ENCODE measurements at regions not wholly inside any gene's neighbourhood (a gene's known extent, or its start where the extent isn't known, plus 50 kb on each side); places are given as distances from the start of the nearest gene placed in this dataset.

GRCh38 chr9:80540387-80540786 is 968.6 kb downstream of the TLE4 start:
- Histone ChIP-seq H2AFZ (ENCODE audit: low read length, unreplicated experiment) (no peak overlapping the region), H3K36me3 (ENCODE audit: insufficient read depth, low read length) (no peaks in the 10 kb centered on the region), H3K4me1 (ENCODE audit: control insufficient read depth, insufficient read depth, low read length, unreplicated experiment) (no peaks in the 10 kb centered on the region), H3K27ac (ENCODE audit: low read depth, low read length) (no peak overlapping the region), H3K4me3 (ENCODE audit: low read depth, low read length) (no peak overlapping the region), H3K27me3 (ENCODE audit: insufficient read depth, low read length) (peaks cover 4% of the 10 kb centered on the region; the same call in 1 of the 2 replicates), H3K79me2 (ENCODE audit: control insufficient read depth, insufficient read depth, low read length, unreplicated experiment) (no peaks in the 10 kb centered on the region)

GRCh38 chr9:80538976-80539375 is 967.2 kb downstream of the TLE4 start:
- Histone ChIP-seq H3K36me3 (ENCODE audit: insufficient read depth, low read length) (no peaks in the 10 kb centered on the region), H3K27me3 (ENCODE audit: insufficient read depth, low read length) (peaks cover 6% of the 10 kb centered on the region; the same call in 1 of the 2 replicates), H3K27ac (ENCODE audit: low read depth, low read length) (no peak overlapping the region), H3K79me2 (ENCODE audit: control insufficient read depth, insufficient read depth, low read length, unreplicated experiment) (no peaks in the 10 kb centered on the region), H3K4me3 (ENCODE audit: low read depth, low read length) (no peak overlapping the region), H3K4me1 (ENCODE audit: control insufficient read depth, insufficient read depth, low read length, unreplicated experiment) (no peaks in the 10 kb centered on the region), H2AFZ (ENCODE audit: low read length, unreplicated experiment) (no peak overlapping the region)

DNA sequence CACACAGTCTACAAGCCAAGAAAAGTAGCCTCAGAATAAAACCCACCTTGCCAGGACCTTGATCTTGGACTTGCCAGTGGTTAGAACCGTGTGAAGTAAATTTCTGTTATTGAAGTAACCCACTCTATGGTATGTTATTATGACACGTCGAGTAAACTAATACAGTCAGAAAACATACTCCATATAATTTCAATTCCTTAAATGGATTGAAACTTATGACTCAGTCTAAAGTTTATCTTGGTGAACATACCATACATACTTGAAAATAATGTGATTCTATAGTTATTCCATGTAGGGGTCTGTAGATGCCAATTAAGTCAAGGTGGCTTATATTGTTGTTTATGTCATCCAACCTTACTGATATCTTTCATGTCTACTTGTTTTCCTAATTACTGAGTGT is 950.7 kb downstream of the TLE4 start:
- peaks cover 6% of the 10 kb centered on the region for H3K4me1 ChIP-seq (ENCODE audit: control insufficient read depth, insufficient read depth, low read length, unreplicated experiment)
- H3K4me3 ChIP-seq (ENCODE audit: low read depth, low read length): no peak overlapping the region
- H3K27ac ChIP-seq (ENCODE audit: low read depth, low read length): no peak overlapping the region
- H3K79me2 ChIP-seq (ENCODE audit: control insufficient read depth, insufficient read depth, low read length, unreplicated experiment): no peaks in the 10 kb centered on the region
- H3K27me3 ChIP-seq (ENCODE audit: insufficient read depth, low read length): no peaks in the 10 kb centered on the region
- no peak overlapping the region for H2AFZ ChIP-seq (ENCODE audit: low read length, unreplicated experiment)
- H3K36me3 ChIP-seq (ENCODE audit: insufficient read depth, low read length): no peaks in the 10 kb centered on the region

GRCh38 chr9:80521151-80521550 is 949.4 kb downstream of the TLE4 start:
- Histone ChIP-seq H3K27ac (ENCODE audit: low read depth, low read length) (no peak overlapping the region), H3K36me3 (ENCODE audit: insufficient read depth, low read length) (no peaks in the 10 kb centered on the region), H3K79me2 (ENCODE audit: control insufficient read depth, insufficient read depth, low read length, unreplicated experiment) (no peaks in the 10 kb centered on the region), H2AFZ (ENCODE audit: low read length, unreplicated experiment) (no peak overlapping the region), H3K4me1 (ENCODE audit: control insufficient read depth, insufficient read depth, low read length, unreplicated experiment) (peaks cover 6% of the 10 kb centered on the region), H3K4me3 (ENCODE audit: low read depth, low read length) (no peak overlapping the region), H3K27me3 (ENCODE audit: insufficient read depth, low read length) (no peaks in the 10 kb centered on the region)

DNA sequence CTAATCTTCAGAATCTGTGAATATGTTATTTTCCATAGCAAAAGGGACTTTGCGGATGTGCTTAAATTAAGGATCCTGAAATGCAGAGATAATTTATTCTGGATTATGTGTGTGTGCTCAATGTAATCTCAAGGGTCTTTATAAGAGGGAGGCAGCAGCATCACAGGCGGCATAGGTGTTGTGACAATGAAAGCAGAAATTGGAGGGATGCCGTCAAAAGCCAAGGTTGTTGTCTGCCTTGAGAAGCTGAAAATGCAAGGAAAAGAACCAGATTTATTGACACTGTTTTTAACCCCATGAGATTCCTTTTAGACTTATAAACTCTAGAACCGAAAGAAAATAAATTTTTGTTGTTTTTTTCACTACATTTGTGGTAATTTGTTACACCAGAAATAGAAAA is 948.5 kb downstream of the TLE4 start:
- Histone ChIP-seq H3K79me2 (ENCODE audit: control insufficient read depth, insufficient read depth, low read length, unreplicated experiment) (no peaks in the 10 kb centered on the region), H3K27me3 (ENCODE audit: insufficient read depth, low read length) (no peaks in the 10 kb centered on the region), H3K27ac (ENCODE audit: low read depth, low read length) (no peak overlapping the region), H3K4me3 (ENCODE audit: low read depth, low read length) (no peak overlapping the region), H3K36me3 (ENCODE audit: insufficient read depth, low read length) (no peaks in the 10 kb centered on the region), H3K4me1 (ENCODE audit: control insufficient read depth, insufficient read depth, low read length, unreplicated experiment) (peaks cover 6% of the 10 kb centered on the region), H2AFZ (ENCODE audit: low read length, unreplicated experiment) (no peak overlapping the region)

DNA sequence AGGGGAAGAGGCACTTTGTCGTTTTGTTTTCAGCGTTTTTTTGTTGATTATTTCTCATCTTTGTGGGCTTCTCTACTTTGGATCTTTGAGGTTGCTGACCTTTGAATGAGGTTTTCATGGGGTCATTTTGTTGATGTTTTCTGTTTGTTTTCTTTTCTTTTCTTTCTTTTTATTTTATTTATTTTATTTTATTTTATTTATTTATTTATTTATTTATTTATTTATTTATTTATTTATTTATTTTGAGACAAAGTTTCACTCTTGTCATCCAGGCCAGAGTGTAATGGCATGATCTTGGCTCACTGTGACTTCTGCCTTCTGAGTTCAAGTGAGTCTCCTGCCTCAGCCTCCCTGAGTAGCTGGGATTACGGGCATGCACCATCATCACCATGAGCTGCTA is 946.7 kb downstream of the TLE4 start:
- Histone ChIP-seq H3K27me3 (ENCODE audit: insufficient read depth, low read length) (0 out of 2 replicates have a peak, but pooled peaks cover 5% of the 10 kb centered on the region), H2AFZ (ENCODE audit: low read length, unreplicated experiment) (no peak overlapping the region), H3K36me3 (ENCODE audit: insufficient read depth, low read length) (no peaks in the 10 kb centered on the region), H3K4me3 (ENCODE audit: low read depth, low read length) (no peak overlapping the region), H3K27ac (ENCODE audit: low read depth, low read length) (no peak overlapping the region), H3K79me2 (ENCODE audit: control insufficient read depth, insufficient read depth, low read length, unreplicated experiment) (no peaks in the 10 kb centered on the region), H3K4me1 (ENCODE audit: control insufficient read depth, insufficient read depth, low read length, unreplicated experiment) (peaks cover 6% of the 10 kb centered on the region)

DNA sequence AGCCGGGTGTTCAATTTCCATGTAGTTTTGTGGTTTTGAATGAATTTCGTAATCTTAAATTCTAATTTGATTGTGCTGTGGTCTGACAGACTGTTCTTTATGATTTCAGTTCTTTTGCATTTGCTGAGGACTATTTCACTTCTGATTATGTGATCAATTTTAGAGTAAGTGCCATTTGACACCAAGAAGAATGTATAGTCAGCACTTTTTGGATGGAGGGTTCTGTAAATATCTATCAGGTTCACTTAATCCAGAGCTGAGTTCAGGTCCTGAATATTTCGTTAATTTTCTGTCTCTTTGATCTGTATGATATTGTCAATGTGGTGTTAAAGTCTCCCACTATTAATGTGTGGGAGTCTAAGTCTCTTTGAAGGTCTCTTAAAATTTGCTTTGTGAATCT is 944.9 kb downstream of the TLE4 start:
- Histone ChIP-seq H3K4me3 (ENCODE audit: low read depth, low read length) (no peak overlapping the region), H2AFZ (ENCODE audit: low read length, unreplicated experiment) (no peak overlapping the region), H3K27ac (ENCODE audit: low read depth, low read length) (no peak overlapping the region), H3K4me1 (ENCODE audit: control insufficient read depth, insufficient read depth, low read length, unreplicated experiment) (no peaks in the 10 kb centered on the region), H3K27me3 (ENCODE audit: insufficient read depth, low read length) (0 out of 2 replicates have a peak, but pooled peaks cover 5% of the 10 kb centered on the region), H3K79me2 (ENCODE audit: control insufficient read depth, insufficient read depth, low read length, unreplicated experiment) (no peaks in the 10 kb centered on the region), H3K36me3 (ENCODE audit: insufficient read depth, low read length) (no peaks in the 10 kb centered on the region)

DNA sequence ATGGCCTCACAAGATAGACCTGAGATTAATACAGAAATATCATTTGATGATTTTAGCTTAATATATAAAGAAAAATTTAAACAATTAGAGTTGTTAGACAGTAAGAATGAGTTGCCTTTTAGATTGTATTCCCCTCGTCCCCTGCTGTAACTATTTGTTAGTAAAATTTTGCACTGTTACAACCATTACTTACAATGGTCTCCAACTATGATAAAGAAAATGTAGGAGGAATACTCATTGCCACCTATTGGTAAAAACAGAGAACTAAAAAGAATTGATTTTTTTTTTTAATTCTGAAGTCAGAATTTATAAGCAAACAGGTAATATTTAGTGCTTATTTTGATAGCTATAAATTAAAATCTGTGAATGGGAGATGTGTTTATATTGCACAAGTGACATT is 937.6 kb downstream of the TLE4 start:
- Histone ChIP-seq H2AFZ (ENCODE audit: low read length, unreplicated experiment) (no peak overlapping the region), H3K27ac (ENCODE audit: low read depth, low read length) (no peak overlapping the region), H3K79me2 (ENCODE audit: control insufficient read depth, insufficient read depth, low read length, unreplicated experiment) (no peaks in the 10 kb centered on the region), H3K36me3 (ENCODE audit: insufficient read depth, low read length) (no peaks in the 10 kb centered on the region), H3K27me3 (ENCODE audit: insufficient read depth, low read length) (no peaks in the 10 kb centered on the region), H3K4me3 (ENCODE audit: low read depth, low read length) (no peak overlapping the region), H3K4me1 (ENCODE audit: control insufficient read depth, insufficient read depth, low read length, unreplicated experiment) (no peaks in the 10 kb centered on the region)

GRCh38 chr9:80507611-80508010 is 935.8 kb downstream of the TLE4 start:
- Histone ChIP-seq H3K27ac (ENCODE audit: low read depth, low read length) (no peak overlapping the region), H3K4me3 (ENCODE audit: low read depth, low read length) (no peak overlapping the region), H3K4me1 (ENCODE audit: control insufficient read depth, insufficient read depth, low read length, unreplicated experiment) (no peaks in the 10 kb centered on the region), H2AFZ (ENCODE audit: low read length, unreplicated experiment) (no peak overlapping the region), H3K36me3 (ENCODE audit: insufficient read depth, low read length) (no peaks in the 10 kb centered on the region), H3K79me2 (ENCODE audit: control insufficient read depth, insufficient read depth, low read length, unreplicated experiment) (no peaks in the 10 kb centered on the region), H3K27me3 (ENCODE audit: insufficient read depth, low read length) (no peaks in the 10 kb centered on the region)

DNA sequence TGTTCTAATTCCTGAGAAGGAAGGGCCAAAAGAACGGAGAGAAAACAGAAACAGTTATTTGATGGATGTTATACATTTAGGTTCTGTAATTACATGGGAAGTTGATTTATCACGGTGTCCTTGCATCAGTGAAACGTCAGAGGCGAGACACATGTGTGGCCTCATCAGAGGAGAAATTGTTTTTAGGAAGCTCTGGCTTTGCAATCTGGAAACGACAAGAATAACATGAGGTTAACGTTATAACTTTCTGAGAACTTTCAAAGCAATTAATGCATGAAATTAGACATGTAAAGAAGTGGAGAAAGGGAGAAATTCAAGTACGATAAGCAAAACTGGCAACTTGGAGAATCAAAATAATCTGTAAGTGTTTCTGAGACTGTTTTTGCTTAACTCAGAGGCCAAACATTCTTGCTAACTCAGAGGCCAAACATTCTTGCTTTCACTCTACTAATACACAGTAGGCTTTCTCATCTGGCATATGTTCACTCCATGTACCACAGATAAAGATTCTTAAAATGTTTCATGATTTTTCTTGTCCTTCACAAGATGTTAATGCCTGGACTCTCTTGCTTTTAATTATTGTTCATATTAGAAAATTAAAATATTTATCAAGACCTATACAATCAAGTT is 933.0 kb downstream of the TLE4 start:
- Histone ChIP-seq H3K4me3 (ENCODE audit: low read depth, low read length) (no peak overlapping the region), H3K27me3 (ENCODE audit: insufficient read depth, low read length) (no peaks in the 10 kb centered on the region), H3K27ac (ENCODE audit: low read depth, low read length) (no peak overlapping the region), H3K79me2 (ENCODE audit: control insufficient read depth, insufficient read depth, low read length, unreplicated experiment) (no peaks in the 10 kb centered on the region), H2AFZ (ENCODE audit: low read length, unreplicated experiment) (peak overlapping the region; percentile 60), H3K36me3 (ENCODE audit: insufficient read depth, low read length) (no peaks in the 10 kb centered on the region), H3K4me1 (ENCODE audit: control insufficient read depth, insufficient read depth, low read length, unreplicated experiment) (peaks cover 10% of the 10 kb centered on the region)

GRCh38 chr9:80503671-80504281 is 932.0 kb downstream of the TLE4 start:
- Histone ChIP-seq H3K79me2 (ENCODE audit: control insufficient read depth, insufficient read depth, low read length, unreplicated experiment) (no peaks in the 10 kb centered on the region), H3K4me1 (ENCODE audit: control insufficient read depth, insufficient read depth, low read length, unreplicated experiment) (peaks cover 10% of the 10 kb centered on the region), H3K27ac (ENCODE audit: low read depth, low read length) (no peak overlapping the region), H2AFZ (ENCODE audit: low read length, unreplicated experiment) (no peak overlapping the region), H3K27me3 (ENCODE audit: insufficient read depth, low read length) (no peaks in the 10 kb centered on the region), H3K4me3 (ENCODE audit: low read depth, low read length) (no peak overlapping the region), H3K36me3 (ENCODE audit: insufficient read depth, low read length) (no peaks in the 10 kb centered on the region)
